GM18507 (cell line): ENCODE measurements at regions not wholly inside any gene's neighbourhood (a gene's known extent, or its start where the extent isn't known, plus 50 kb on each side); places are given as distances from the start of the nearest gene placed in this dataset.
"Not testable (repeated sequence)": the region's sequence is repeated elsewhere in the genome, so short reads cannot be mapped to it uniquely, and the experiment has no call there.

Source experiments
- DNase-seq: peaks from one replicate; pipeline ENCODE4 v3.0.0; 2011; ENCODE audit warnings: low read depth; ENCODE audit not compliant: insufficient read length; ENCODE audit errors: extremely low spot score
- FAIRE-seq: peaks from 2 replicates; lab custom pipeline; 2011; peaks lifted over from hg19 to GRCh38; lab: Jason Lieb, UNC

DNA sequence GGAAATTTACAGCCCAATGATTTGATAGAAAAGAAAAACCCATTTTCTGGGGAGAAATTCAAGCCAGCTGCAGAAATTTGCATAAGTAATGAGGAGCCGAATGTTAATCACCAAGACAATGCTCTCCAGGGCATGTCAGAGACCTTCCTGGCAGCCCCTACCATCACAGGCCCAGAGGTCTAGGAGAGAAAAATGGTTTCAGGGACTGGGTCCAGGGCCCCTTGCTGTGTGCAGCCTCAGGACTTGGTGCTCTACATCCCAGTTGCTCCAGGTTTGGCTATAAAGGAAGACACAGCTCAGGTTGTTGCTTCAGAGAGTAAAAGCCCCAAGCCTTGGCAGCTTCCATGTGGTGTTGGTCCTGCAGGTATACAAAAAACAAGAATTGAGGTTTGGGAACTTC lies 222.2 kb upstream of the ISX start:
- DNase-seq, FAIRE-seq: not testable (repeated sequence)

DNA sequence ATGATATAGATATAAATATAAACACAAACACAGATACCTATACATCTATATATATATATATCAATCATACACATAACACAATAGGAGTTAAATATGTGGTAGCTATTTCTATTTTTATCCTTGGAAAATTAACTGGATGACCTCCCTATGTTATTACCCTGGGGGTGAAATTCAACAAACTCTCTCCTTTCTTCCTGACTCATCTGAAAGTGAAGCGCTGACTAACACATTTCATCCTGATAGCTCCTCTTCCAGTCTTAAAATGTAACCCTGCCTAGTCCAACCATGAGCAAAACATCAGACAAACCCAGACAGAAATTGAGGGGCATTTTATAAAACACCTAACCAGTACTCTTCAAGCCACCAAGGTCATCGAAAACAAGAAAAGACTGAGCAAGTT lies 220.6 kb upstream of the ISX start:
- FAIRE-seq: no peak
- no peak for DNase-seq

DNA sequence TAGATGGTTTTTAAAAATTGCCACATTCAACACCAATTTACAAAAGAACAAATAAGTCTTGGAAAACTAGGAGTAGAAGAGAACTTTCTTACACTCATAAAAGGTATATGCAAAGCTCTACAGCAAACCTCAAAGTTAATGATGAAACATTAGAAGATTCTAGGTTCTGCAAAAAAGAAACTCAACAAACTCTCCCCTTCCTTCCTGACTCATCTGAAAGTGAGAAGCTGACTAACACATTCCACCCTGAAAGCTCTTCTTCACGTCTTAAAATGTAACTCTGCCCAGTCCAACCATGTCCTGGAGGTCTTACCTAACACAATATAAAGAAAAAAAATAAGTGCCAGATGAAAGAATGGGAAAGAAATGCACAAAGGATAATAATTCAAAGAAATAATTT lies 218.9 kb upstream of the ISX start:
- peak; percentile 82 for FAIRE-seq
- no peak for DNase-seq

DNA sequence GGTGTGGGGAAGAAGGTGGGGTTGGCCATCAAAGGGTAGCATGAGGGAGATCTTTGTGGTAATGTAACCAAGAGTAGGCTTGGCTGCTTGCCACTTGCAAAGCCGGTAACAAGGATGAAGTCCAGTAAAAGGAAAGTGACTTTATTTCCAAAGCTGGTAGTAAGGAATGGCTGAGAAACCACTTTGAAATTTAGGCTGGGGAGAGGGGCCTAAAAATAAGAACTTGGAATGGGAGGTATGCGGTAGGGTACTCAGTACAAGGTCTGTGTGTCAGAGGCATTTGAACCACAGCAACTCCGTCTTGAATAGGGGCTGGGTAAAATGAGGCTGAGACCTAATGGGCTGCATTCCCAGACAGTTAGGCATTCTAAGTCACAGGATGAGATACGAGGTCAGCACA lies 216.0 kb upstream of the ISX start:
- FAIRE-seq: no peak
- DNase-seq: no peak

DNA sequence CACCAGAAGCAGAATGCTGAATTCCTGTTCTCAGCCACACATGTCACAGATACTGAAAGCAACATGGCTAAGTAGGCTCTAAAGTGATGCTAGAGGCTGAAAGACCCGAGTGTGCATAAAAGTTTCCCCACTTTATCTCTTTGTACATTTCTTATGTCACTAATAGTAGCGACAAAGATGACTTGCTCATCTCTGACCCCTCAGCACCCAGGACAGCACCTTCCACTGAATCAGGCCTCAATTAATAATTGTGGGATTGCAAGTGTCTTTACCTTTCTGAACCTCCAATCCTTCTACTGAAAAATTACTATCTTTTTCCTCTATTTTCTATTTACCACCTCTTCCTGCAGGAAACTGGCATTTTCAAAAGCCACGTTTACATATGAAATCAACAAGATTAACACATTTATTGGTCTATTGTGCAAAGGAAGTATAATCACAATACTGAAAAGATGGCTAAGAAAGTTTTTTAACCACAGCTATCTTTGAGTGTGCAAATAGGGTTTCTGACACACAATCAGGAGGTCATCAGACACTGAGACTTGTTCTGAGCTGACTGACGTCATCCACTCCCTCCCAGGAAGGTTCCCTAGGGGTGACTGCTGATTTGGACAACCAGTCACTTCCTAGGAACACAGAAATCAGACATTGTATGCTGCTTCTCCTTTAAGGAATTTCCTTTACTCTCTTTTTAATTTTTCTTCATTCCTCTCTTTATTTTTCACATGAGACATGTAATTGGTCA lies 213.9 kb upstream of the ISX start:
- FAIRE-seq: no peak
- DNase-seq: no peak

DNA sequence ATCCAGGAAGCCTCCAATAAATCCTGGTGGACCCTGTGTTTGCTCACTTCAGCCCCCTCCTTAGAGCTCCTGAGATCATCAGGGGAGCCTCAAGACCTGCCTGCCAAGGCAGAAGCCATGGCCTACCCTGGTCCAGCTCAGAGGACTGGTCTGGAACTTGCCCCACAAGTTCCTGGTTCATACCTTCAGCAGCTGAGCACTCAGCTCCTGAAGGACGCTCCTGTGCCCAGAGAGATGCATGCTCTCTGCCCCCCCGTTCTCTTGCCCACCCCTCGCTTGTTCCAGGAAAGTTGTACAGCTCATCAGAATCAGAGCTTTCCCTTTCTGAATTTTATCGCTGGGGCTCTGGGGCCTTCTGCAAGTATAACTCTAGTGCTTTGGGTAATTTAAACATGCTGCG lies 210.5 kb upstream of the ISX start:
- no peak for DNase-seq
- FAIRE-seq: no peak

DNA sequence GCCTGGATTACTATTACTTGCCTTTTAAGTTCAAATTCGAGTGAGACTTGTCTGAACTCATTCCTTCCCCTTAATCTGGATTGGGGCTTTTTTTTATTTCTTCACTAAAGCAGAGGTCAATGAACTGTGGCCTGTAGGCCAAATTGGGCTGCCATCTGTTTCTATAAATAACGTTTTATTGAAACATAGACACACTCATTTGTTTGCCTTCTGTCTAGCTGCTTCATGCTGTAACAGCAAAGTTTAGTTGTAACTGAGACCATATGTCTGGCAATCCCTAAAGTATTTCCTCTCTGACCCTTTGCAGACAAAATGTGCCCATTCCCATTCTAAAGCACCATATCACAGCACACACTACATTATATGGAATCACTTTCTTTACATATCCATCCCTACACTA lies 207.9 kb upstream of the ISX start:
- no peak for DNase-seq
- no peak for FAIRE-seq

DNA sequence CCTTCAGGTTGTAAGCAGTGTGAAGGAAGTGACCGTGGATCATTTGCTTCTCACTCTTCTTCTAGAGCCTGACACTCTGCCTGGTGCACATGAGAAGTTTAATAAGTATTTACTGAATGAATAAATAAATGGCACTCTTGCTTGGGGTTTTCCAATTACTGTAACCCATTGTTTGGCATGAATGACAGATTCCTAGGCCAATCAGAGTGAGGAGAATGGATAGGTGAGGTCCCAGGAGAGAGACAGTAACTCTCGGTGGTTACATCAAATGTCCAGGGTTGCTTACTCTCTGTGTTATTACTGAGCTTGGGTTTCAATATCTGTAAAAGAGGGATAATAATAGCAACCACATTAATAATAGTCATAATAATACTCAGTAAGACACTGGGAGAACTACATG lies 204.2 kb upstream of the ISX start:
- FAIRE-seq: no peak
- no peak for DNase-seq

DNA sequence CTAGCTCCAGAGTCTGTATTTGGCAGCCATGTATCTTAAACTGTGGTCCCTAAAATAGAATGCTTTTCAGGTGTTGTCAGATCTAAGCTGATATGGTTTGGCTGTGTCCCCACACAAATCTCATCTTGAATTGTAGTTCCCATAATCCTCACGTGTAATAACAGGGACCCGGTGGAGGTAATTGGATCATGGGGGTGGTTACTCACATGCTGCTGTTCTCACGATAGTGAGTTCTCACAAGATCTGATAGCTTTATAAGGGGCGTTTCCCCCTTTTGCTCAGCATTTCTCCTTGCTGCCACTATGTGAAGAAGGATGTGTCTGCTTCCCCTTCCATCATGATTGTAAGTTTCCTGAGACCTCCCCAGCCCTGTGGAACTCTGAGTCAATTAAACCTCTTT lies 199.9 kb upstream of the ISX start:
- FAIRE-seq (no peak), DNase-seq (no peak)

DNA sequence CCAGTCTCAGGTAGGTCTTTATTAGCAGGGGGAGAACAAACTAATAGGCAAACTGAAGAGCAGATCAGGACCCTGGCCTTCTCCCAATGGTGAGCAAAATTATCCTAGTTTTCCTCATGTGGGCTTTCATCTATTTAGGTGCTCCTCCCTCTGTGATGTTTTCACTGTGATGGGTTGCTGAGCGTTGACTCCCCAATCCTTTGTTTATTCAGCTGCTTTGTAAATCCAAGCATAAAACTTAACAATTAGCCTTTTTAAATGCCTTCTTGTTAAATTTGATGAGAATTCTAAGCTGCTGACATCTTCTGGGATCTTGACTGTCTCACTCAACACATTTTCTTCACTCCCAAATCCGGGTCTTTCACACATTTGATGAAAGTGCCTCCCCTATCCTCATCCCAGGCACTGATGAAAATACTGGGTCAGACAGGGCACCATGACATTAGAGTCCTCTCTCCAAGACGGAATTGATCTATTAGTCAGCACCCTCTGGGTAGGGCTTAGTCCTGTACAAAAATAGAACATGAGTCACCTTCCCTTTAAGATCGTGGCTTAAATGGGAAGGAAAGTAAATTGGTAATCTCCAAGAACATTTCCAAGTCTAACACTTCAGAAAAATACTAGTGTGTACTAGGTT lies 199.3 kb upstream of the ISX start:
- FAIRE-seq: no peak
- no peak for DNase-seq

DNA sequence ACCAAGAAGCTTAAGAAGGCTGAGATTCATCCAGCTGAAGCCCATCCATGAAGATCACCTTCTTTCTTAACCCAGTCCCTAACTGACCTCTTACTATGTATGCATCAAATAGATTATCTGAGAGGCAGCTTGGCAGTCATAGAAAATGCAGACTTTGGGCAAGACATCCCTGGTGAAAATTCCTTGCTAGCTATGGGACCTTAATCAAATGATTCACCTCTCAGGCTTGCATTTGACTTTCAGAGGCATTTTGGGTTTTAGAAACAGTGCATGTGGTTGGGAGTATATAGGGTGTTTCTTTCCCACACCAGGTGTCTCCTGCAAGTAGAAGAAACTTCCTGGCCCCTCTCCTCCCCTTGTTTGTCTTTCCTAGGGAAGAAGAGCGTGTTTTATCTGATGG lies 188.5 kb upstream of the ISX start:
- DNase-seq (no peak), FAIRE-seq (no peak)

DNA sequence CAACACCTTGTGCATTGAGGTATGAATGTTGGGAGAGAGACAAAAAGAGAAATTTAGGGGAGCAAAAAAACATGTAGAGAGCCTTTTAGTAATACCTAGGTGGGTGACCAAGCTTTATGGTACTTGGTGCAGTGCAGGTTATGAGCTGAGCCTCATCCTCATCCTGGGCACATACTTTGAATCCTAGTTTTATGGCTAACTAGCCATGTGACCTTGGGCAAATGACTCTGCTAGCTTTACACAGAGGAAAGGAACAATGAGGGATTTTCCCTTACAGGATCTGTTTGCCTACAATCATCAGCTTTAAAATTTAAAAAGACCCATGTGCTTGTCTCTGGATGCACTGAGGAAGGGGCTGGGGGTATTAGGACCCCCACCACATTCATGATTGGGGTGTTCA lies 187.8 kb upstream of the ISX start:
- FAIRE-seq (no peak), DNase-seq (no peak)

DNA sequence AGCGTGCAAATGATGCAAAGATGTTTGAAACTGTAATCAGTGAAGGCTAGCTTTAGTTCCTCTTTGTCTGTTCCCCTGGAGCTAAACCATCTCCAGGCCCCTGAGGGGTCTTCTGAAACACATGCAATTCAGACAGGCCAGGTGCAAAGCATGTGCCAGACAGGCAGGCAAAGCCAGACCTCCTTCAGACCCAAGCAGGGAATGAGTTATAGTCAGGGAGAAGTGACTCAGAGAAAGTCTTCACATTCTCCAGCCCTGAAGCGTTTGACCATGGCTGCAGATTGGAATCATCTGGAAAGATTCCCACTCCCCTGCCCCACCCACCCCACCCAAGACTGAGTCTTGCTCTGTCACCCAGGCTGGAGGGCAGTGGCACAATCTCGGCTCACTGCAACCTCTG lies 187.0 kb upstream of the ISX start:
- DNase-seq: no peak
- no peak for FAIRE-seq

DNA sequence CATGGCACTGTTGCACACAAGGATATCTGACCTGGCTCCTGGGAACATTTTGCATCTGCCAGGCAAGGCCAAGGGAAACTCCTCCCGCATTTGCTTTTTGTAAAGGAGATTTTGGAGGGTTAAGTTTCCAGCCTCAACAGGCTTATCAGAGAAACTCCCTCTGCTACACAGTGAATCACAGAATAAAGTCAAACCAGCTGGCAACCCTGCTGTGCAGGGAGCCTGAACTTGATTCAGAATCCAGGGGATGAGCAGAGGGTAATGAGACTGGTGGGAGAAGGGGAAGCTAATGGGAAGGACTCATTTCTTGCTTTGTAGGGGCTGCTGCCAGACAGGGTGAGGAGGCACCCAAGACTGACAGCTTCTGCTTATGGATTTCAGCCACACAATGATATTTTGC lies 185.3 kb upstream of the ISX start:
- DNase-seq (no peak), FAIRE-seq (no peak)

DNA sequence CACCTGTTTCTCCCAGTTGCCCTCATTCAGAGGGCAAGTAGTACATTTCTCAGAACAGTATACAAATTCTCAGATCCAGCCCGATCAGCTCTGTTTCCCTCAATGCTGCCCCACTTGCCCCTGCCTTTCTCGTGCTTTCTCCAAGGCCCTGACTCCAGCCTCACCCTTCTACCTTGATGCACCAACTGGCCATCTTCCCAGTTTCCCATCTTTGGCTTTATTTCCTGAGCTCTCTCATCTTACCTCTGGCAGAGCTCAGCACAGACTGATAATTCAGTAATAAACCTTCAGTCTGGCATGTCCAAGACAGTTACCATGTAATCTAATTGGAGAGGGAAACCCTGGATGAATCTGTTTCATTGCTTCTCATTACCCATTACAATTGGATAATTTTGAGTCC lies 184.5 kb upstream of the ISX start:
- FAIRE-seq (no peak), DNase-seq (no peak)

DNA sequence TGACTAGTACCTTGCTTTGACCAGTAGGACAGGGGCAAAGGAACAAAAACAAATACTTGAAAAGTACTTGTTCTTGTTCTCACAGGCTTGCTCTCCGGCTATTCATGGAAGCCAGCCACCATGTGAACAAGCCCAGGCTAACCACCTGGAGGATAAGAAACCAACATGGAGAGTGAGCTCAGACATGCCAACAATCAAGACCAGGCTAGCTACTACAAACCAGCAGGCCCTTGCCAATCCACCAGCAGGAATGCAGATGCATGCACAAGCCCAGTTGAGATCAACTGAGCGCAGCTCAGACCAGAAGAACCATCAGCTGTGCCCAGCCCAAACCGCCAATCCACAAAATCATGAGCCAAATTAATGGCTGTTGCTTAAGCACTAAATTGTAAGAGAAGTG lies 180.1 kb upstream of the ISX start:
- no peak for DNase-seq
- no peak for FAIRE-seq

DNA sequence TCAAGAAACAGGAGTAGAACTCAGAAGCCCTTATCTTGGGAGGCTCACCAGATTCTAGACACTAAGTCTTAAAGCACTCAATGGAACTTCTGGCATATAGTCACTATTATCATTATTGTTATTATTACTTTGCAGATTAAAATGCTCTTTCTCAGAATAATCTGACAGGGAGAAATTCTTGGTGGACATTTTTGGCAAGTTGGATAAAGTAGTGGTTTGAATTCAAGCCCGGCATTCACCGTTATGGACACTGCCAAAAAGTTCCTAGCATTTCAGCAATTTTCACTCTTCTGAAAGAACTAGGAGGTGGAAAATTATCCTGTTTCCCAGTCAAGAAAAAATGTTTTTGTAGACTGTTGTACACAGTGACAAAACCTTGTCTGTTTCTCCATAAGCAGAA lies 179.6 kb upstream of the ISX start:
- DNase-seq: no peak
- no peak for FAIRE-seq

DNA sequence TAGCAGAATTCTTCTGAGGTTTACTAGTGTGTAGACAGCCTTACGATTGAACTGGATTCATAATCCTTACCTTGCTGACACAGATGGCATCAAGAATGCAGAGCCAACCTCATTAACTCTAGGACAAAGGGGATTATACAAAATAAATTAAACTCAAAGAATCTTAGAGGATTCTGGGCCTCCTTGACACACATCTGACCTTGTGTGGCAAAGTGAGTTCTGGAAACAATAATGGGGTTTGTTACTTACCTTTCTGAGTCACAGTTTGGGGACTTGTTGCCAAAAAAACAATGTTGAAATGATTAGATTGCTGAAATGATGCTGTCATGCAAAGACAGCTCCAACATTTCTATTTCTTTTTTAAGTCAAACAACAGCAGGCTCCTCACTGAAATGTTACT lies 179.1 kb upstream of the ISX start:
- no peak for FAIRE-seq
- DNase-seq: no peak

DNA sequence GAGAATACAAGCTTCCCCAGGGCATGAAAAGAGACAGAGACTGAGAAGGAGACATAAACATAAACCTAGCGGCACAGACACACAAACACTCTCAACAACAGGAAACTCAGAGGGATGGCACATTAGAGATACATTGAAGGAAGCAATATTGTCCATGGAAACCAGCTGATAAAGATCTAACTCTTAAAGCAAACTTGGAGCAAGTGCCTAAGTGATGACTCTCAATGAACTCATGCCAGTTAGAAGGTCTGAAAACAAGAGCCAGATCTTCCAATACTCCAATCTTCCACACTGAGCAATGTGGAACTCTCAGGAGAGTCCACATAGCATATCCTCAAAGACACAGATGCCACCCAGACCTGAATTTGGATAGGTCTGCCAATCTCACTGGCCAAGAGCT lies 168.8 kb upstream of the ISX start:
- DNase-seq: no peak
- FAIRE-seq: no peak

DNA sequence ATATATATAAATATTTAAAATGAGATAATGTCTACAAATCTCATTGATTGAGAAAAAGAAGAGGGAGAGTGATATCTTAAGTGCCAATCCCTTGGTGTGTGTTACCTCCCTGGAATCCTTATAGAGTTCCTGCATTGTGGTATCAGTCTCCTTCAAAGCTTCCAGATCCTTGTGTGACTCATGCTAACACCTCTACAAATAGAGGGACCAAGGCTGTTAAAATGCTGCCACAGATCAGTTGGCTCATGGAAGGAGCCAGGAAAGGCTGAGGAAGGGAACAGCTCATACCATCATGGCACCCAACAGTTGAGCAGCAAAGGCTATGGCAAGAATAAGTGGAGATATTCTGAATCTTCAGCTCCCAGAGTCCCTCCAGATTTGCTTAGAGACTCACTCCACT lies 163.6 kb upstream of the ISX start:
- no peak for FAIRE-seq
- no peak for DNase-seq

DNA sequence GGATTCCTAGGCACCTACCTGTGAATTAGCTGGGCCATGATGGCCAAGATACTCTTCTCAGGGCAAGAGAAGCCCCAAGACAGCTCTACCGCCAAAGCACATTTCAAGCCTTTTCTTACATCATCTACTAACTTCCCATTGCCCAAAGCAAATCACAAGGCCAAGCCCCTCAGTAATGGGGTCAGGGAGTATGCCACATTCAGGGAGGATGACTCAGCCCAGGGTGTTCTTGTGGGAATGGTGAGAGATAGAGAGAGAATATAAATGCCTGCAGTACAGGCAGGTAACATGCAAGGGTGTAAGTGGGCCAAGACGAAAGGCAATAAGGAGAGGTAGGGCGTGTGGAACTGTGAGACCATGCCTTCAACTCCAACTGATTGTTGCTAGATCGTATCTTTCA lies 162.5 kb upstream of the ISX start:
- FAIRE-seq: no peak

DNA sequence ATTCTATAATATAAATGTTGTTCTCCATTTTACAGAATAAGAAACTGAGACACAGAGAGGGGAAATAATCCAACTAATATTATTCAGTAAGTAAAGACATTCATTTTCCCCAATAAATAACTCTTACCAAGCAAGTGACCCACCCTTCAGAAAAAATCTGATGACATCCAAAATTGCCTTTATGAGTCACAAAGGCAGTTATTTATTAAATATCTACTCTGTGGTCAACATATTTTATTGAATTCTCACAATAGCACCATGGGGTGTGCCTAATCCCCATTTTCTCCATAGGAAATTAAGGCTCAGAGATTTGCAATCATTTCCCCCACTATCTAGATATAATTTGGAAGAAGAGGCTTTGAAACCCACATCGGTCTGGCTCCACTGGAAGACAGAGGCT lies 161.5 kb upstream of the ISX start:
- DNase-seq: no peak
- FAIRE-seq: no peak

More for the DNA sequence above, 162.5 kb upstream of the ISX start:
- no peak for DNase-seq
